Chondrocyte (in vitro differentiated cells): ENCODE measurements at regions not wholly inside any gene's neighbourhood (a gene's known extent, or its start where the extent isn't known, plus 50 kb on each side); places are given as distances from the start of the nearest gene placed in this dataset.

Experiments used
- DNase-seq: peaks from one replicate; pipeline ENCODE4 v3.0.0; 2021; ENCODE audit warnings: mixed read lengths, low spot score
- H3K27ac Mint-ChIP-seq: one replicate; pipeline ENCODE4 v1.8.0; 2021; ENCODE audit warnings: mild to moderate bottlenecking, moderate library complexity, mixed read lengths; ENCODE audit not compliant: unreplicated experiment
- H3K27me3 Mint-ChIP-seq: 2 replicates; pipeline ENCODE4 v1.8.0; 2021; ENCODE audit warnings: low read depth, mixed read lengths
- H3K36me3 Mint-ChIP-seq: 2 replicates; pipeline ENCODE4 v1.8.0; 2021; ENCODE audit warnings: low read depth, mixed read lengths
- H3K4me1 Mint-ChIP-seq: 2 replicates; pipeline ENCODE4 v1.8.0; 2021; ENCODE audit warnings: low read depth, mild to moderate bottlenecking, mixed read lengths
- H3K4me3 Mint-ChIP-seq: one replicate; pipeline ENCODE4 v1.8.0; 2021; ENCODE audit warnings: mild to moderate bottlenecking, moderate library complexity, mixed read lengths; ENCODE audit not compliant: unreplicated experiment
- H3K9me3 Mint-ChIP-seq: 2 replicates; pipeline ENCODE4 v1.8.0; 2021; ENCODE audit warnings: low read depth, mixed read lengths
- TF ChIP-seq, protein P1 (sequence below): fragments of 200-600 bp; sonication (generic); IDR thresholded peaks from 2 replicates; pipeline ENCODE4 v1.5.0; 2021; ENCODE audit warnings: antibody characterized with exemption, mild to moderate bottlenecking, moderate library complexity

DNA sequence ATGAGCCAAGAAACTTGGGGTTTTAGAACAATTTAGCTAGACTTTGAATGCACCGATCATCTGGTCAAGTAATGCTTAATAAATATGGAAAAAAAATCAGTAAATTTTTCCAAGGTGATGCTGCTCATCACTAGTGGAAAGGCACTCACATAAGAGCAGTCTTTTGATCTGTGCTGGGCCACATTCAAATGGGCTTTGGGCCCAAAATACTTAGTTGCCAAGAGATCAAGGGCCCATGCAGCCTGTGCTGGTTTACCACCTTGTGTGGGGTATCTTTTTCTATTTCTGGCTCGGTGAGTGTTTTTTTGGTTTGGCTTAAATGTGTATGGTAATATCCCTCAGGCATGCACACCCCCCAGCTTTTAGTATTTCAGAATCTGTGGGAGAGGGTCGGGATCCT lies 943.2 kb downstream of the TMTC2 start:
- TF ChIP-seq, protein P1, sequence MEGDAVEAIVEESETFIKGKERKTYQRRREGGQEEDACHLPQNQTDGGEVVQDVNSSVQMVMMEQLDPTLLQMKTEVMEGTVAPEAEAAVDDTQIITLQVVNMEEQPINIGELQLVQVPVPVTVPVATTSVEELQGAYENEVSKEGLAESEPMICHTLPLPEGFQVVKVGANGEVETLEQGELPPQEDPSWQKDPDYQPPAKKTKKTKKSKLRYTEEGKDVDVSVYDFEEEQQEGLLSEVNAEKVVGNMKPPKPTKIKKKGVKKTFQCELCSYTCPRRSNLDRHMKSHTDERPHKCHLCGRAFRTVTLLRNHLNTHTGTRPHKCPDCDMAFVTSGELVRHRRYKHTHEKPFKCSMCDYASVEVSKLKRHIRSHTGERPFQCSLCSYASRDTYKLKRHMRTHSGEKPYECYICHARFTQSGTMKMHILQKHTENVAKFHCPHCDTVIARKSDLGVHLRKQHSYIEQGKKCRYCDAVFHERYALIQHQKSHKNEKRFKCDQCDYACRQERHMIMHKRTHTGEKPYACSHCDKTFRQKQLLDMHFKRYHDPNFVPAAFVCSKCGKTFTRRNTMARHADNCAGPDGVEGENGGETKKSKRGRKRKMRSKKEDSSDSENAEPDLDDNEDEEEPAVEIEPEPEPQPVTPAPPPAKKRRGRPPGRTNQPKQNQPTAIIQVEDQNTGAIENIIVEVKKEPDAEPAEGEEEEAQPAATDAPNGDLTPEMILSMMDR: no peak
- no peak for DNase-seq
- Mint-ChIP-seq H3K27me3 (no peaks in the 10 kb centered on the region), H3K9me3 (no peaks in the 10 kb centered on the region), H3K4me3 (no peak overlapping the region), H3K27ac (no peak overlapping the region), H3K36me3 (no peaks in the 10 kb centered on the region), H3K4me1 (peaks cover 4% of the 10 kb centered on the region)

DNA sequence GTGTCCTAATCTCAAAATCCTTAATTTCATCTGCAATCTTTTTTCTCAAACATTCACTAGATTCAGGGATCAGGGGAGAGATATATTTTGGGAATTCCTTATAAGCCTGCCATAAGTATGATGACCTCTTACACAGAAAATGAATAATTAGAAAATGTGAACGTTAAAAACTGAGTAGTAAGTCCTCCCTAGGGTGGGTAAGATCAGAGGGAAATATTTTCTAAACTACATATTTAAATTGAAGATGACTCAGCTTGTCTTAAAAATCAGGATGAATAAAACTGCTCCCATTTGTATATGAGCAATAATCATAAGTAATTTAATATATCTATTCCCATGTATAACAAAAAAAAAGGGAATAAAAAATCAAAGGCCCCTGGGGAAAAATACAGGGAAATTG lies 935.5 kb downstream of the TMTC2 start:
- H3K36me3 Mint-ChIP-seq: no peaks in the 10 kb centered on the region

DNA sequence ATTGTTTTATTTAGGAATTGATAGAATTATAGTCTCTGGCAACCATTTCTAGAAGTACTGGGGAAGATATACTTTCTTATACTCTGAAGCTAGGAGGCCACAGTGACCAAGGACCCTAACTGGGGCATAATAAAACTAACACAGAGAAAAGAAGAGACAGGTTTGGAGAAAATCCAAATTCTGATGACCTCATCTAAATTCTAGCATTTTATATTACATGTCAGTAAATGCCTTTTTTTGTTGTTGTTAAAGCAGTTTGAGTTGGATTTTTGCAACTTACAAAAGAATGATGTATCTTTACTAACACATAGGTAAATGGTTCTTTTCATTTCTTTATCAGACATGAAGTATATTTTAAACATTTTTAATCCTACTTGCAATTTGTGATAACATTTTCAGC lies 933.3 kb downstream of the TMTC2 start:
- H3K27me3 Mint-ChIP-seq: no peaks in the 10 kb centered on the region

More for the DNA sequence above, 935.5 kb downstream of the TMTC2 start:
- Mint-ChIP-seq H3K9me3 (no peaks in the 10 kb centered on the region), H3K4me1 (no peaks in the 10 kb centered on the region), H3K27ac (no peak overlapping the region), H3K4me3 (no peak overlapping the region), H3K27me3 (no peaks in the 10 kb centered on the region)
- no peak for DNase-seq
- TF ChIP-seq, protein P1: no peak

DNA sequence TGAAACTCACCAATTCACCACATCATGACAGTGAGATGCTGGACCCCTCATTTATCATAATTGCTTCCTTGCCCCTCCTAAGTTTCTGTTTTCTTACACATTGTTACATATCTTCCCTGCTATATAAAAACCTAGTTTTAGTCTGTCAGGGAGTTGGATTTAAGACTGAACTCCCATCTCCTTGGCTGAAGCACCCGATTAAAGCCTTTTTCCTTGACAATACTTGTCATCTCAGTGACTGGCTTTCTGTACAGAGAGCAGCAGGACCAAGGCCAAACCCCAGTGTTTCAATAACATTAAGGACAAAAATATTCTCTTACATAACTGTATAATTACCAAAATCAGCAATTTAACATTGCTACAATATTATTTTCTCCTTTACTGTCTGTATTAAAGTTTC lies 928.4 kb downstream of the TMTC2 start:
- Mint-ChIP-seq H3K4me3 (no peak overlapping the region), H3K27ac (no peak overlapping the region), H3K36me3 (no peaks in the 10 kb centered on the region), H3K27me3 (no peaks in the 10 kb centered on the region), H3K4me1 (no peaks in the 10 kb centered on the region), H3K9me3 (peaks cover 25% of the 10 kb centered on the region)
- TF ChIP-seq, protein P1: no peak
- no peak for DNase-seq

More for the DNA sequence above, 933.3 kb downstream of the TMTC2 start:
- no peaks in the 10 kb centered on the region for H3K4me1 Mint-ChIP-seq
- TF ChIP-seq, protein P1: no peak
- H3K9me3 Mint-ChIP-seq: peaks cover 6% of the 10 kb centered on the region
- no peak overlapping the region for H3K4me3 Mint-ChIP-seq
- no peaks in the 10 kb centered on the region for H3K36me3 Mint-ChIP-seq
- DNase-seq: no peak
- H3K27ac Mint-ChIP-seq: no peak overlapping the region

DNA sequence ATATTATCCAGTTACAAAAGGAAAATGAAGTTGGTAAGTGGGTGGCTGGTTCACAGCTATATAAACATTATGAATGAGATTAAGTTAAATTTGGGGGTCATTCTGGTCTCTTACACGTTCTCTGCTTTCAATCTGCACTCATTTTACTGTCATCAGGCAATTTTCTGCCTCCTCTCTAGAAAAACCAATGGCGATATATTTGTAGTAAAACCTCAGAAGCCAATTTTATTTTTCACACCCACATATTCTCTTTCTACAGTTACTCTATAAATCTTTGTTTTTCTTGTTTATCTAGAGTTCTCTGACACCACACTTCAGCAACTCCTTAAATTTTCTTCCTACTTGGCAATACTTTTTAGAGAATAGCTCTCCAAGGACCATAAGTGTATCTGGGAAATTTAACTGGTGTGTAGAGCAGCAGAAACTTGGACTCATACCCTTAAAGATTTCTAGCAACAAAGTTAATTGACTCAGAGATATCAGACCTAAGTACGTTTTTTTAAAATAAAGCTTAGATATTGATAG lies 926.9 kb downstream of the TMTC2 start:
- H3K4me3 Mint-ChIP-seq: no peak overlapping the region
- H3K27me3 Mint-ChIP-seq: no peaks in the 10 kb centered on the region
- H3K36me3 Mint-ChIP-seq: no peaks in the 10 kb centered on the region
- TF ChIP-seq, protein P1: no peak
- peaks cover 30% of the 10 kb centered on the region for H3K9me3 Mint-ChIP-seq
- no peak for DNase-seq
- H3K4me1 Mint-ChIP-seq: no peaks in the 10 kb centered on the region
- H3K27ac Mint-ChIP-seq: no peak overlapping the region
